ENCODE measurements at regions not wholly inside any gene's neighbourhood (a gene's known extent, or its start where the extent isn't known, plus 50 kb on each side); places are given as distances from the start of the nearest gene placed in this dataset.

DNA sequence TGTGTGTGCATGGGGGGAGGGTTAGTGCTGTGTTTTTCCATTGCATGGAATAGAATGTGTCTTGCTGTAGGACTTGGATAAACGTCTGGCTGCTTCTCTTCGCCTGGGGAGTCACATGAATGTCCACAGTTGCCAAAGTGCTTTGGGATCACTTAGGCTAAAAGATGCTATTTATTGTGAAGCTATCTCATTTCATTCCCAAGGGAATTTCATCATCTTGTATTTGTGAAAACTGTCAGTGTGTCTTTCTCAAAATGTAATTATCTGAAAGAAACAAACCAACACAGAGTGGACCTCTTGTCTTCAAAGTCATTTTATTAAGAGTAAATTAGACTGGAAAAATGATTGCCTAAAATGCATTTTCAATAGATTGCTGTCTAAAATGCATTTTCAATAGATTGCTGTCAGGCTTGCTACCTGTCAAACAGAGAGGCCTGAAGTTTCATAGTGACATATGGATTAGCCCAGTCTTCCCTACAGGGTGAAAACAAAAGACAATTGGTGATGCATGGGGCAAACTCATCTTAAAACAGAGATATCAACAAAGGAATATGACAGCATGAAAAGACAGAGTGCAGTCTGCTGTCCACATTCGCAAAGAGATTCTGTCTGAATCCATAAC is 117.1 kb upstream of the GOLIM4 start:
- DNase-seq, result no peak

DNA sequence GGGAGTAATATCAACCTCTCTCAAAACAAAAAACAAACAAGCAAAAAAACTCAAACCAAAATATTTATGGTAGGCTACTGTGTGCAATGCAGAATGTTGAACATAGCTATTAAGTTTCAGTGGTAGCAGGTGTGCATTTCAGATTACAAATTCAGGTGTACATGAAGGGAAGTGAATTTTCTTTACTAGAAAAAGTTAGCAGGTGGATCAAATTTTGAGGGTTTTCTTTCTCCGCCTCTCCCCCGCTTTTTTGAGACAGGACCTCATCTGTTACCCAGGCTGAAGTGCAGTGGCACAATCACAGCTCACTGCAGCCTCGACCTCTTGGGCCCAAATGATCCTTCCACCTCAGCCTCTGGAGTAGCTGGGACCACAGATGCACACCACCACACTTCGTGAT is 109.7 kb upstream of the GOLIM4 start:
- no peak for DNase-seq

DNA sequence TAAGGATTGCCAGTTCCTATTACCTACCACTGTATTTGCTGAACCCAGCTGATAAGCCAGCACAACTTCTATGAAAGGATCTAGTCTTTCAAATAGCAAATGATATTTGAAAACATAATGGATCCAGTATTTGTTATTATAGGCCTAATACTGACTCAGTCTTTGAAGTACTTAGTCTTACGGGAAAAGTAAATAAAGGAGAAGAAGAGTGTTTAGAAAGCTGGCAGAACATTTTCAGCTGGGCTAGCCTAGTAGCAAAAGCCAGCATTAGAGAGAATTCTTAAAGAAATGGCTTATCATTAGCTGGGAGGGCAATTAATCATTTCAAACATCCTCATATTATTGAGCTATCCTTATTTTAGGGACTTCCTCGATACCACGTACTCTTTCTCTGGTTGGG is 101.4 kb upstream of the GOLIM4 start:
- DNase-seq, result no peak

DNA sequence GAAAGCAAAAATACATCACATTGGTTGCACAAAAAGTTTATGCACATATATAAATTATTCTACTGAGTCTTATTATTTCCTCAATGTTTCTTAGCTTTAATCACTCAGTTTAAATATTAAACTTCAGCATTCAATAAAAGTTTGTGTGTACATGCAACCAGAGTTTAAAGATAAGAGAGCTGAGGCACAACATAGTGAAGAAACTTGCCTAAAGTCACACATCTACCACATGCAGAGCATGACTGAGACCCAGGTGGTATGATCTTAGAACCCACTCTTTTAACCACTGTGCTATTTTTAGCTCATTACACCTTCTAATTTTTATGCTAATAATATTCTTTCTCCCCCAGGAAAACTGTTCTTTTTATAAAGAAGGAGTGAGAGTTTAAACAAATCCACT is 96.1 kb upstream of the GOLIM4 start:
- DNase-seq, result no peak

DNA sequence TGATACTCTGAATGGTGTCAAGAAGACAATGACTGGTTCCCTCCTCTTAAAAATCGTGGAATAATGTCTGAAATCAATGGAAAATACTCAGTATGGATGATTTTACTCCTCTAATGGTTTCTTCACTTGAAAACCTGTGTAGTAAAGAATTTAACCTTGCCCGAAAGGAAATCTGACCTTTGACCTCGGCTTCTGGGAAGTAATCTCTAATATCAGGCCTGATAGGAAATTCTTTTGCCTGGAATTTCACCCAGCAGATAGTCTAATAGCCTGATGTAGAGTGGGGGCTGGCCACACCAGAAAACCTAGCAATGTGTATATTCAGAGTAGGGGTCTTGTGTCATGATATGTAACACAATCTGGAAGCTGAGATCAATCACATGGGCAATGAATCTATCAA is 91.5 kb upstream of the GOLIM4 start:
- no peak for DNase-seq

DNA sequence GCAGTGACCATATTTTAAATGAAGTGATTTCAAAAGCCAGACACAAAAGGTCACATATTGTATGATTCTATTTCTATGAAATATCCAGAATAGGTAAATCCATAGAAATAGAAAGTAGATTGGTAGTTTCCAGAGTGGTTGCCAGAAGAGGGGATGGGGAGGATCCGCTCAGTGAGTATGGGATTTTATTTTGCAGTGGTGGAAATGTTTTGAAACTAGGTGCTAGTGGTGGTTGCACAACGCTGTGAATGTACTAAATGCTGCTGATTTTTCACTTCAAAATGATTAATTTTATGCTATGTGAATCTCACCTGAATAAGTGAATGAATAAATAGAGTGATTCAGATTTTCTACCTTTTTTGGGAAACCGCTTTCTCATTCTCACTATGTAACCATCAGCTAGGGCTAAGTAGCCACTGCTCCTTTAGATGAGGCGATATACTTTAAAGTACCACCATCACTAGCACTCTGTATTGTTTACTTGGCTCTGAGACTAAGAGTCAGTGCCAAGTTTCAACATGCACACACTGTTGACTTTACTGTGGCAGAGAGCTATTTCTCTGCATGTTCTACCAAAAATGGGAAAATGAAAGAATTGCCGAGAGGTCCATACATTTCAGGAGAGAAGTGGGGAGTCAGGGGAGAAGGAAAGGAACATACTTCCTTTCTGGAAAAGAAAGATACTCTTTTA is 90.7 kb upstream of the GOLIM4 start:
- DNase-seq, result no peak

DNA sequence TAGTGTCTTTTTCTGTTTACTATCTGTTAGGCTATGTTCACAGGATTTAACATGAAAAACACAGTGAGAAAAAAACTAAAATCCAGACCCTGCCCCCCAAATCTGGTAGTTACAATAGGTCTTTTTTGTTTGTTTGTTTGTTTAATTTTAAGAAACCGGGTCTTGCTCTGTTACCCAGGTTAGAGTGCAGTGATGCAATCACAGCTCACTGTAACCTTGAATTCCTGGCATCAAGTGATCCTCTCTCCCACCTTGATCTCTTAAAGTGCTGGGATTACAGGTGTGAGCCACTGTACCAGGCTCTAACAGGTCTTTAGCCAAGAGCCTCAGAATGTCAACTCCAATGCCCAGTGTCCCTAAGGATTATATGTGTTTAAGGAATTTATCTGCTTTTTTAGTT is 88.0 kb upstream of the GOLIM4 start:
- no peak for DNase-seq

DNA sequence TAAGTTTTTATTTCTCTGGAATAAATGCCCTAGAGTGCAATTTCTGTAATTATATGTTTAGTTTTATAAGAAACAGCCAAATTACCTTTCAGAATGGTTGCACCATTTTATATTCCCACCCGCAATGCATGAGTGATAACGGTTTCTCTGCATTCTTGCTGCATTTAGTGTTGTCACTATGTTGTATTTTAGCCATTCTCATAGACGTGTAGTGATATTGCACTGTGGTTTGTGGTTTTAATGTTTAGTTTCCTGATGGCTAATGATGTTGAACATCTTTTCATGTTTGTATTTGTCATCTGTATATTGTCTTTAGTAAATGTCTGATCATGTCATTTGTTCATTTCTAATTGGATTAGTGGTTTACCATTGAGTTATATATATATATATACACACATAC is 73.0 kb upstream of the GOLIM4 start:
- DNase-seq, result no peak

DNA sequence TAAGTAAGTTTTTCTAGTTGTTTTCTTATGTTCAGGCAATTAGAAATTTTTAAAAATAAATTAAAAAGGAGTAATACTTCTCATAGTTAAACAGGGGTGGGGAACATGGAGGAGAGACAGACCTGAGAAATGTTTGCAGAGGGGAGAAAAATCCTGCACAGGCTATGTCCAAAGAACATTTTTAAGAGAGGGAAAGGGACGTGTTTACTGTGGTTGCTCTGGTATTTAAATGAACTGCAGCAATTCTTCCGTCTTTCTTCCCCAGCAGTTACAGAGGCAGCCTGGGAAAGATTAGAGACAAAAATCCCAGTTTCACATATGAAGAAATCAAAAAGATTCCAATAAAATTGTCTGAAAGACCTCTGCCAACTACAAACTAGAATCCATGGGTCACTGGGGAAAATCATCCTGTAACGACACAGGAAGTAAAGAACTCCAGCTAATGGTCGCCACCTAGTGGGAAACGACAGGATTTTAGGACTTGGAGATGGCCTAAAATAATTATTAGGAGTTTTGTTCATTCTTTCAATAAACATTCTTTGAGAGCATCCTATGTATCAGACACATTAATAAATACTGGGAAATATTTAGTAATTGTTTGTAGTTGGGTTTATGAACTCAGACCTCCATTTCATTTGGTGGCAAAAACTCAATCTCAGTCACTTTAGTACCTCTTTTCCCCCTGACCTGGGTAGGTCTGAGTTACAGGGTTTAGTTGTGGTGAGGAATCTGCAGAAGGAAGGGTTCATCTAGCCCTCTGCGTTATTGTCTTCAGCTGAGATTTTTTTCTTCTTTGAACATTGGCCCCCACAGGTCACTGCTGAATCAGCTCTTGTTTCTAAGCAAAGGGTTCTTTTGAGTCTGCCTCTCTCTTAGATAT is 69.9 kb upstream of the GOLIM4 start:
- no peak for DNase-seq

DNA sequence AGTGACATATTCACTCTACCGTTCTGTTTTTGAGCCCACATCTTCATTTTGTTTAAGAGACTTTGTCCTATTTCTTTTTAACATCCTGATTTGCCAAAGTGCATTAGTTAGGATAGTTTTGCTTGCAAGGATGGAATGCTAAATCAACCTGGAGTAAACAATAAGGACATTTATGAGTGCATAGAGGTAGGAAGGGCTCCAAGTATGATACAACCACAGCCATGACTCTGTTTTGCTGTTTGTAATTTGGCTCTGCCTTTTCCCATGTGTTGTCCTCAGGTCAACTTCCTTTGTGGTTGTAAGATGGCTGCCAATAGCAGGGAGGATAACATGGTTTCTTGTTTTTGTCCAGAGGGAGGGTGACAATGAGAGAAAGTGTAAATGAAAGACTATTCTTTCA is 66.4 kb upstream of the GOLIM4 start:
- DNase-seq, result no peak

DNA sequence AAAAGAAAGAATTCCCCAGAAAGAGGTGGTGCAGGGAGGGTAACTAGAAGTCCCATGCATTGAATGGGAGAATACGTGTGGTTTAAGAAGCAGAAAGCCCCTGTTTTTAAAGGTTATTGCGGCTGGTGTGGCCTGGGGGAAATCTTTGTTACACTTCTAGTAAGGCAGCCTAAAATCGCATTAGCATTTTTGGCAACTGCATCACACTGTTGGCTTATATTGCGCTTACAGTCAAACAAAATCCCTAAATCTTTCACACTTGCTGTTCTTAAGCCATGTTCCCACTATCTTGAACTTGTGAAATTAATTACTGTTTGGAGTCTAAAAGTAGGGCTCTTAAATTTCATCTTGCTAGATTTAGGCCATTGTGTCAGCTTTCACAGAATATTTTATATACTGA is 66.0 kb upstream of the GOLIM4 start:
- DNase-seq, result no peak

DNA sequence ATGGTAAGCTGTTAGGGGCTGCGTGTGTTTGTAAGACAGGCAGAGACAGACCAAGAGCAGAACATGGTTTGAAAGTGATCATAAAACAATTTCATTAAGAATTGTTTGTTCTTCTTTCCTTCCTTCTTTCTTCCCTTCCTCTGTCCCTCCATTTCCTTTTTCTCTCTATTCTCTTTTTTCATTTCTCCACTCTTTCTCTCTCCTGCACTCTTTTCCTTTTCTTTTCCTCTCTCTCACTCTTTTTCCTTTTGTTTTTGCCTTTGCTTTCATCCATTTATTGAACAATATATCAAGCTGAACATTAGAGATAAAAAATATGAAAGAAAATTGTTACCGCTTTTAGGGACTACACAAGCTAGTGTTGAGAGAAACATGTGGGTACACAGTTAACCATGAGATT is 62.2 kb upstream of the GOLIM4 start:
- no peak for DNase-seq

DNA sequence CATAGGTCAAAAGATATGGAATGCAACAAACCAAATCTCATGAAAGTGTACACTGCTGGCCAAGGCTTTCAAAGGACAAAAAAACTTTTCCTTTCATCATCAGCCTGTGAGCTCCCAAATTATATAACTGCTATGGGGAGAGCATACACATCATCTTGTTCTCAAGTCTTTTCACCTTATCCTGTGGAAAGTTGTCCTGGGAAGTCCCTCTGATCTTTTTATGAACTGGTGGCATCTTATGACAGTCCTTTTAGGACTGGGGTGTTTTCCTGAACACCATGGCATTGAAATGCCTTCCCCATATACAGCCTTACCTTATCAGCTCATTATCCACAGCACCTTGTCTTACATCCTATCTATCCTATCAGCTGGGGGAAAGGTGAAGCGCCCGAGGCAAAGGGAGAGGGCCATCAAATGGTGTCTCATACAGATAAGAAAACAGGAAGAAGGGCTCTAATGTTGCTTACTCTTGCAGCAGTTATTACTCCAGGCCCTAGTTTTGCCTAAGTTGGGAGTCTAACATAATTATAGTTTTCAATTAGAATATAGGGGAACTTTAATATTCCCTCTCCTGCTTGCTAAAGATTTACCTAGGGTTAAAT is 61.5 kb upstream of the GOLIM4 start:
- DNase-seq, result no peak

DNA sequence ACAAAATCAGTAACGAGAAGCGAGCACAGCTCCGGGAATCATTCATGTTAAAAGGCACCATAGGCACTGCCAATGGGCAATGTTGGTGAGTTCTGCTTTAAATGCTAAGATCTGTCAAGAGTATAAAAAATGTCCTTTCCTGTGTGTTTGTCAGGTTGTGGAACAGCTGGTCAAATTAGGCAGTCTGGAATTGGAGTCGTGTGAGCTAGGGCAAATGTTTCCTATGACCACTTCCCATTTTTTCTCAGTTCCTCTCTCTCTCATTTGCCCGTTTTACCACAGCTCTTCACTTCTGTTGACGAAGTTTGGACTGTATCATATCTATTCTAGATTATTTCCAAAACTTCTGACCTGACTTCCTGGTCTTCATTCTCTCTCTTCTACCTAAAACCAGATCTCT is 60.8 kb upstream of the GOLIM4 start:
- no peak for DNase-seq

DNA sequence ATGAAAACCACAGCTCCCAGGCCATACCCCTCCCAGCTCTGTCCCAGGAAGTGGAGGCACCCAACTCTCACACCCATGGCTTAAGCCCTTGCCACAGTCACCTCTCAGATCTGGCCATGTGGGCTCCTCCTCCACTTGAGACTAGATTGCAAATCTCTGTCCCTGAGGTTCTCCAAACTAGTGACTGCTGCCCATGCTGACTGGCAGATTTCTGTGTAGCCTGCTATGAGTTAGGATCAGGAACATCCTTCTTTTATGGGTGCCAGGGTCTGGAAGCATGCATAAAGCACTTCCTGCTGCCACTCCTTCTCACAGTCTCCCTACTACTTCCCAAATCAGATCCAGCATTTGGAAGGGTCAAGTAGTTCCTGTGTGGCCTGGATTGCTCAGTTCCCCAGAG is 59.6 kb upstream of the GOLIM4 start:
- DNase-seq, result no peak

DNA sequence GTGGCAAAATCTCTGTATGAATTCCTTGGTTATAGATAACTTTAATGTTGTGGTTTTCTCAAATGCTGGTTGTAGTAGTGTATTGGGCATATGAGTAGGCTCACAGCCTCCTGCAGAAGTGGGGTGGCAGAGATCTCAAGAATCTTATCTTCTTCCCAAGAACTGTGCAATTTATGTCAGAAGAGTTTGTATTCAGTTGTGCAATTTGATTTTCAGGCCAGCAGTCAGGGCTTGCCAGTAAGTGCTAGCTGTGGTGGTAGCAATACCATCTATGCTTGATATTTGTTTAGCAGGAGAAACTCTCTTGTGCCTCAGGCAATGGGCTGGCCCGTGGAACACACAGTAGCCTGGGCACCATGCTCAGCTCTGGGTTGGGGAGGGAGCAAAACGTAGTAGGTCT is 58.4 kb upstream of the GOLIM4 start:
- peak; percentile 1 for DNase-seq

DNA sequence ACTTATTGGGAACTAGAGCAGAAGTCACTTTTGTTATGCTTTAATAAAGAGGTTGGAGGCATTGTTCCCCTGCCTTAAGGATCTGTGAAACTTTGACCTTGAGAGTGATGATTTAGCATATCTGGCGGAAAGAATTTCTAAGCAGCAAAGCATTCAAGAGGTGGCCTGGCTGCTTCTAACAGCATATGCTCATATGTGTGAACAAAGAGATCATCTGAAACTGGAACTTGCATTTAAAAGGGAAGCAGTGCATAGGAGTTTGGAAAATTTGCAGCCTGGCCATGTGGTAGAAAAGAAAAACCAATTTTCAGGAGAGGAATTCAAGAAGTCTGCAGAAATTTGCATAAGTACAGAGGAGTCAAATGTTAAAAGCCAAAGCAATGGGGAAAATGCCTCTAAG is 56.4 kb upstream of the GOLIM4 start:
- DNase-seq, result no peak
